ENCODE measurements at regions not wholly inside any gene's neighbourhood (a gene's known extent, or its start where the extent isn't known, plus 50 kb on each side); places are given as distances from the start of the nearest gene placed in this dataset.

DNA sequence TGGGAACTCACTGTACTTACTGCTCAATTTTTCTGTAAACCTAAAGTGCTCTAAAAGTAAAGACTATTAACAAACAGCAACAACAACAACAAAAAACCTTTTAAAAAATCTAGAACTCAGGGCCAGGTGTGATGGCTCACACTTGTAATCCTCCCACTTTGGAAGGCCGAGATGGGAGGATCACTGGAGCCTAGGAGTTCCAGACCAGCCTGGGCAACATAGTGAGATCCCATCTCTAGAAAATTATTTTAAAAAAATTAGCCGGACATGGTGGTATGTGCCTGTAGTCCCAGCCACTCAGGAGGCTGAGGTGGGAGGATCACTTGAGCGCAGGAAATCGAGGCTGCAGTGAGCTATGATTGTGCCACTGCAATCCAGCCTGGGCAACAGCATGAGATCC, 161.8 kb downstream of the NUP210 start:
- Histone ChIP-seq H3K4me1 (no peaks in the 10 kb centered on the region), H3K27me3 (no peaks in the 10 kb centered on the region), H3K9me3 (no peaks in the 10 kb centered on the region), H3K36me3 (no peaks in the 10 kb centered on the region), H3K4me3 (ENCODE audit: low read depth, low read length) (no peak overlapping the region)
- DNase-seq = no peak
- no peak for TF ChIP-seq CTCF (IDR thresholded peaks at IDR 0.05; ENCODE audit: low read depth, low read length)

- no peak for TF ChIP-seq CTCF (IDR thresholded peaks at IDR 0.05; ENCODE audit: low read depth, low read length)
- H3K27me3 ChIP-seq = no peaks in the 10 kb centered on the region
- DNase-seq = no peak
- H3K4me1 ChIP-seq = no peaks in the 10 kb centered on the region
- H3K36me3 ChIP-seq = no peaks in the 10 kb centered on the region
- H3K4me3 ChIP-seq (ENCODE audit: low read depth, low read length) = no peak overlapping the region
- H3K9me3 ChIP-seq = no peaks in the 10 kb centered on the region
These were observed 162.5 kb downstream of the NUP210 start for GRCh38 chr3:13257666-13258065.

DNA sequence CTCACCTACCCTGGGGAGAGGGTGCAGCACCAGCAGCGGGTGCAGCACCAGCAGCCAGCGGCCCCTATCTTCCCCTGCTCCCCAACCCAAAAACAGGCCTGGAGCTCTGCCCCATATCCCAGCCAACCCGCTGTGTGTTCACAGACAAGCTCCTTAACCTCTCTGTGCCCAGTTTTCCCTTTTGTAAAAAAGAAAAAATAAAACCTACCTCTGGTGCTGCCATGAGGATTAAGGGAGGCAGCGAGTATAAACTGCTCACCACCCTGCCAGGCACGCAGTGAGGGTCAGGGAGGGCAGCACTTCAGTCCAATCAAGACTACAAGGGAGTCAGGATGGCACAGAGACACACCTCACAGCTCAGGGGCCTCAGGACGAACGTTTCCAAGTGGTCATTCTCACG, 163.3 kb downstream of the NUP210 start:
- Histone ChIP-seq H3K36me3 (no peaks in the 10 kb centered on the region), H3K4me3 (ENCODE audit: low read depth, low read length) (no peak overlapping the region), H3K4me1 (no peaks in the 10 kb centered on the region), H3K27me3 (no peaks in the 10 kb centered on the region), H3K9me3 (no peaks in the 10 kb centered on the region)
- DNase-seq = no peak
- no peak for TF ChIP-seq CTCF (IDR thresholded peaks at IDR 0.05; ENCODE audit: low read depth, low read length)

DNA sequence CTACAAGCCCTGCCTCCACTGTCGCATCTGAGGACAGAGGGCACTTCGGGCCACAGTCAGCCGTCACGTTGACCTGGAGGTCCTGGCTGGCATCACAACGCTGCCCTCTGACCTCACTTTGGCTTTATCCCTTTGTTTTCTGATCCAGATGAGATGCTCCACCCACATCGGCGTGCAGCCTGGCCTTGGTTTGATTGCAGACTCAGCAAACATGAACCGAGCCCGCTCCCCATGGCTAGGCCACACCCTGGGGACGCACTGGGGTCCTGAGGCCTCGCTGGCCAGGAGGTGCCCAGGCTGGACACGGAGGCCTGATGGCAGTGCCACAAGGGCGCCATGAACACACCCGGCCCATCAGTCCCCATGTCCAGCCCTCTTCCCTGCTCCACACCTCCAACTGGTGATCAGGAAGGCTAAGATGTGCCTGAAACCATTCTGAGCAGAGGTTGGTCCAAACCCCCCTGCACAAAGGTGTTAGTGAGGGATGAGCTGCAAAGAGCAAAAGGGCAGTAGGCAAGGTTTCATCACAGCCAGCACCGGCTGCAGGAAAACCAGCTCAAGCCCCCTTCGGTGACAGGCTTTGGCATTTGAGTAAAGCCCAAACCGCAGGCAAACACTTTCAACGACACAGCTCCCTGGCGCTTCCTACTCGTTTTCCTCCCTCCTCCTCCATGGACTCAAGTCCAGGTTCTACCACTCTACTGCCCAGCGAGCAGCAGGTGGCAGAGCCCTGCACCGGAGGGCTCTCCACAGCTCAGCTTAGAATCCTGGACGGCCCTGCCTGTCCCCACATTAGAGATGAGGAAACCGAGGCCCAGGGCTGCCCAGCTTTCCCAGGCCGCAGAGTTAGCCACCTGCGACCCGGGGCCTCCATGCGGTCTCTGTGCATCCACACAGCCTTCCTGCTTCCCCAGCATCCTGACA, 165.8 kb downstream of the NUP210 start:
- no peak for DNase-seq
- Histone ChIP-seq H3K9me3 (no peaks in the 10 kb centered on the region), H3K27me3 (no peaks in the 10 kb centered on the region), H3K4me1 (no peaks in the 10 kb centered on the region), H3K4me3 (ENCODE audit: low read depth, low read length) (no peak overlapping the region), H3K36me3 (no peaks in the 10 kb centered on the region)
- TF ChIP-seq CTCF (IDR thresholded peaks at IDR 0.05; ENCODE audit: low read depth, low read length) = no peak

DNA sequence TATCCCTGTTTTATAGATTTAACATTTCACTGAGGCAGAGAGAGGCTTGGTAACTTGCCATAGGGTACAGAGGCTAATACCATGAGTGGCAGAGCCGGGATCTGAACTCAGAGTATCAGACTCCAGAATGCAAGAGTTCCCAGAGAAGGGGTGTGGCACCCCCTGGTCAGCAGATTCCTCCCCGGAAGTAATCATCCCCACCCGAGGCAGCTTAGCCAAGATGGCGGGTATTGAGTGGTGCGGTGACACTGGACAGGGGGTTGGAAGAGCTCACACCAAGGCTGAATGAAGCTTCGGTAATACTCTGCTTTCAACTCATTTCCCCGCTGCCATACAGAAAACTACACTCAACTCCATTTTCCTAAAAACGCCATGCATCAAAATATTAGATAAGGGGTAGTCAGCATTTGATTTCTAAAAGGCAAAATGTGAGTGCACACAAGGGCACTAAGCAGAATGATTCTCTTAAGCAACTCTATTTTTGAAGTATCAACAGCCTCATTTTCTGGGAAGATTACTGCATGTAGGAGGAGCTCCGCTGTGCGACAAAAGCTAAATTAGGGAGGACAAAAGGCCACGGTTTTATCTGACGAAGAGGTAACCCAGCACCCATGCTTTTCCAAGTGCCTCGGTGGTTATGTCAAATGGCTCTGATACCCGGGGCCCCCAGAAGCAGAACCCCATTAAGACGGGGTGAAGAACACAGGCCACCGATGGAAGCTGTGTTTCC, 166.7 kb downstream of the NUP210 start:
- no peaks in the 10 kb centered on the region for H3K27me3 ChIP-seq
- H3K36me3 ChIP-seq = no peaks in the 10 kb centered on the region
- no peaks in the 10 kb centered on the region for H3K9me3 ChIP-seq
- H3K4me1 ChIP-seq = no peaks in the 10 kb centered on the region
- no peak for DNase-seq
- no peak for TF ChIP-seq CTCF (IDR thresholded peaks at IDR 0.05; ENCODE audit: low read depth, low read length)
- H3K4me3 ChIP-seq (ENCODE audit: low read depth, low read length) = no peak overlapping the region

DNA sequence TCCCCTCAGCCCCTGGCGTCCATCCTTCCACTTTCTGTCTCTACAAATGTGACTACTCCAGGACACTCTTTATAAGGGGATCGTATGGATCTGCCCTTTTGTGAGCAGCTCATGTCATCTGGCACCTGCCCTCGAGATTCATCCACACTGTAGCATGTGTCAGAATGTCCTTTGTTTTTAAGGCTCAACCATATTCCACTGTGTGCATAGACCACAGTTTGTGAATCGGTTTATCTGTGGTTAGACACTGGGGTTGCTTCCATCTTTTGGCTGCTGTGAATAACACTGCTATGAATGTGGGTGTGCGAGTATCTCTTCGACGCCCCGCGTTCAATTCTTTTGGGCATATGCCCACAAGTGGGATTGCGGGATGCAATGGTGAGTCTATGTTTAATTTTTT, 167.9 kb downstream of the NUP210 start:
- H3K4me1 ChIP-seq = no peaks in the 10 kb centered on the region
- no peaks in the 10 kb centered on the region for H3K36me3 ChIP-seq
- TF ChIP-seq CTCF (IDR thresholded peaks at IDR 0.05; ENCODE audit: low read depth, low read length) = no peak
- H3K27me3 ChIP-seq = no peaks in the 10 kb centered on the region
- H3K4me3 ChIP-seq (ENCODE audit: low read depth, low read length) = no peak overlapping the region
- DNase-seq = no peak
- no peaks in the 10 kb centered on the region for H3K9me3 ChIP-seq
